ENCODE measurements at regions not wholly inside any gene's neighbourhood (a gene's known extent, or its start where the extent isn't known, plus 50 kb on each side); places are given as distances from the start of the nearest gene placed in this dataset.

DNA sequence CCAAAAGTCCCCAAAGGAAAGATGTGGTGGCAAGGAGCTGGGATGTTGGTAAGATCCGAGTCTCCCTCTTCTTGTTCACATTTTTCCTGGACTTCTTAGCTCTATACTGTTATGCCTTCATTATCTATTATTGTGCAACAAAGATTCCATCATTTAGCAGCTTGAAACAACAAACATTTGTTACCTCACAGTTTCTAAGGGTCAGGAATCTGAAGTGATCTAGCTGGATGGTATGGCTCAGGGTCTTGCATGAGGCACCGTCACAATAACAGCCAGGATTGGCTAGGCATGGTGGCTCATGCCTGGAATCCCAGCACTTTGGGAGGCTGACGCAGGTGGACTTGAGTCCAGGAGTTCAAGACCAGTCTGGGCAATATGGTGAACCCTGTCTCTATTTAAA, 51.1 kb upstream of the KRAS start:
- DNase-seq (ENCODE audit: low read depth in 4 of 4, low spot score in 3 of 4) = no peak
